Large intestine (tissue), 3 donors: ENCODE measurements at regions not wholly inside any gene's neighbourhood (a gene's known extent, or its start where the extent isn't known, plus 50 kb on each side); places are given as distances from the start of the nearest gene placed in this dataset.

Experiments used
- DNase-seq, 2 donors: peaks; one replicate each; pipeline versions ENCODE4 v3.0.0 to v3.0.0-alpha.2; 2013
- H3K27ac ChIP-seq: one replicate; pipeline ENCODE4 v1.5.1; 2013; ENCODE audit warnings: low read length
- H3K27me3 ChIP-seq: 2 replicates; pipeline ENCODE4 v1.6.1; 2013; ENCODE audit warnings: low read length; ENCODE audit not compliant: control insufficient read depth, insufficient read depth
- H3K36me3 ChIP-seq: 2 replicates; pipeline ENCODE4 v1.6.1; 2013; ENCODE audit warnings: low read length; ENCODE audit not compliant: control insufficient read depth, insufficient read depth
- H3K4me1 ChIP-seq: one replicate; pipeline ENCODE4 v1.6.1; 2013; ENCODE audit warnings: low read length; ENCODE audit not compliant: control insufficient read depth, insufficient read depth
- H3K4me3 ChIP-seq: one replicate; pipeline ENCODE4 v1.5.1; 2013; ENCODE audit warnings: low read length
- H3K9me3 ChIP-seq: one replicate; pipeline ENCODE4 v1.6.1; 2013; ENCODE audit warnings: mild to moderate bottlenecking, low read depth, low read length, moderate library complexity; ENCODE audit not compliant: control insufficient read depth
- WGBS: methylation state at CpG from one replicate; pipeline ENCODE4 v1.1.5; 2013; ENCODE audit warnings: low lambda C conversion rate; ENCODE audit not compliant: insufficient coverage; 5-methylcytosine and 5-hydroxymethylcytosine counted together

- no peak overlapping the region for H3K27ac ChIP-seq
- H3K4me3 ChIP-seq = no peak overlapping the region
- H3K36me3 ChIP-seq = no peaks in the 10 kb centered on the region
- no peaks in the 10 kb centered on the region for H3K4me1 ChIP-seq
- DNase-seq = no peak
- H3K27me3 ChIP-seq = no peaks in the 10 kb centered on the region
- H3K9me3 ChIP-seq = no peaks in the 10 kb centered on the region
- WGBS = 63% methylated on average over 1 of the region's 2 CpGs
Observed at GRCh38 chr5:20370061-20370460, 382.1 kb upstream of the CDH18 start.

GRCh38 chr5:20369518-20369885 is 381.5 kb upstream of the CDH18 start:
- Histone ChIP-seq H3K9me3 (no peaks in the 10 kb centered on the region), H3K27me3 (no peaks in the 10 kb centered on the region), H3K27ac (no peak overlapping the region), H3K4me1 (no peaks in the 10 kb centered on the region), H3K4me3 (no peak overlapping the region), H3K36me3 (no peaks in the 10 kb centered on the region)
- DNase-seq = no peak
- WGBS = 100% methylated on average over 1 of the region's 3 CpGs

- Histone ChIP-seq H3K9me3 (no peaks in the 10 kb centered on the region), H3K27me3 (no peaks in the 10 kb centered on the region), H3K36me3 (no peaks in the 10 kb centered on the region), H3K4me1 (no peaks in the 10 kb centered on the region), H3K27ac (no peak overlapping the region), H3K4me3 (no peak overlapping the region)
- no peak for DNase-seq
- 62% methylated on average over 2 of the region's 3 CpGs for WGBS
Observed at GRCh38 chr5:20368571-20369517, 380.8 kb upstream of the CDH18 start.

- 80% methylated on average over 2 of the region's 5 CpGs for WGBS
- Histone ChIP-seq H3K9me3 (no peaks in the 10 kb centered on the region), H3K27ac (no peak overlapping the region), H3K36me3 (no peaks in the 10 kb centered on the region), H3K4me1 (no peaks in the 10 kb centered on the region), H3K4me3 (no peak overlapping the region), H3K27me3 (no peaks in the 10 kb centered on the region)
- DNase-seq = no peak
Observed at GRCh38 chr5:20367178-20367577, 379.2 kb upstream of the CDH18 start.

- H3K27me3 ChIP-seq = no peaks in the 10 kb centered on the region
- WGBS = no CpG with 5 or more reads among the region's 2 CpGs
- H3K4me1 ChIP-seq = no peaks in the 10 kb centered on the region
- no peak overlapping the region for H3K27ac ChIP-seq
- H3K36me3 ChIP-seq = no peaks in the 10 kb centered on the region
- DNase-seq = no peak
- no peaks in the 10 kb centered on the region for H3K9me3 ChIP-seq
- H3K4me3 ChIP-seq = no peak overlapping the region
Observed at GRCh38 chr5:20360263-20360662, 372.3 kb upstream of the CDH18 start.

GRCh38 chr5:20359377-20359776 is 371.4 kb upstream of the CDH18 start:
- no peak overlapping the region for H3K4me3 ChIP-seq
- 80% methylated on average over 1 of the region's 1 CpG for WGBS
- DNase-seq = no peak

GRCh38 chr5:20353499-20353898 is 365.5 kb upstream of the CDH18 start:
- DNase-seq = no peak
- whole genome bisulfite sequencing = 100% methylated on average over 1 of the region's 3 CpGs
- Histone ChIP-seq H3K4me3 (no peak overlapping the region), H3K27me3 (no peaks in the 10 kb centered on the region), H3K36me3 (no peaks in the 10 kb centered on the region), H3K4me1 (no peaks in the 10 kb centered on the region), H3K9me3 (no peaks in the 10 kb centered on the region), H3K27ac (no peak overlapping the region)

More at GRCh38 chr5:20359377-20359776, 371.4 kb upstream of the CDH18 start:
- Histone ChIP-seq H3K4me1 (no peaks in the 10 kb centered on the region), H3K9me3 (no peaks in the 10 kb centered on the region), H3K36me3 (no peaks in the 10 kb centered on the region), H3K27ac (no peak overlapping the region), H3K27me3 (no peaks in the 10 kb centered on the region)

GRCh38 chr5:20351849-20352248 is 363.8 kb upstream of the CDH18 start:
- Histone ChIP-seq H3K9me3 (peaks cover 5% of the 10 kb centered on the region), H3K4me3 (no peak overlapping the region), H3K27ac (no peak overlapping the region), H3K36me3 (no peaks in the 10 kb centered on the region), H3K4me1 (no peaks in the 10 kb centered on the region), H3K27me3 (no peaks in the 10 kb centered on the region)
- no peak for DNase-seq
- 100% methylated on average over 1 of the region's 3 CpGs for WGBS

- Histone ChIP-seq H3K36me3 (no peaks in the 10 kb centered on the region), H3K4me1 (no peaks in the 10 kb centered on the region), H3K9me3 (peaks cover 5% of the 10 kb centered on the region), H3K4me3 (no peak overlapping the region), H3K27ac (no peak overlapping the region), H3K27me3 (no peaks in the 10 kb centered on the region)
- 60% methylated on average over 1 of the region's 1 CpG for WGBS
- DNase-seq = no peak
Observed at GRCh38 chr5:20348321-20348720, 360.3 kb upstream of the CDH18 start.

- Histone ChIP-seq H3K9me3 (peaks cover 5% of the 10 kb centered on the region), H3K4me1 (no peaks in the 10 kb centered on the region), H3K27ac (no peak overlapping the region), H3K27me3 (no peaks in the 10 kb centered on the region), H3K36me3 (no peaks in the 10 kb centered on the region), H3K4me3 (no peak overlapping the region)
- no CpG with 5 or more reads among the region's 2 CpGs for WGBS
- no peak for DNase-seq
Observed at GRCh38 chr5:20347334-20347733, 359.3 kb upstream of the CDH18 start.

GRCh38 chr5:20340126-20340525 is 352.1 kb upstream of the CDH18 start:
- WGBS = no CpG with 5 or more reads among the region's 3 CpGs
- Histone ChIP-seq H3K27ac (no peak overlapping the region), H3K4me1 (no peaks in the 10 kb centered on the region), H3K36me3 (no peaks in the 10 kb centered on the region), H3K27me3 (no peaks in the 10 kb centered on the region), H3K9me3 (no peaks in the 10 kb centered on the region), H3K4me3 (no peak overlapping the region)
- DNase-seq = no peak
